GM23338 (cell line): ENCODE measurements at regions not wholly inside any gene's neighbourhood (a gene's known extent, or its start where the extent isn't known, plus 50 kb on each side); places are given as distances from the start of the nearest gene placed in this dataset.

Experiments
- ATAC-seq: fragments of 200-7000 bp; cut with Tn5 transposase; 3 replicates; pipeline ENCODE4 v1.9.1; 2020
- DNase-seq: peaks from one replicate; pipeline ENCODE4 v3.0.0-alpha.2; 2015; ENCODE audit warnings: low spot score
- H2AFZ ChIP-seq: fragments of 200-600 bp; sonication (generic); 2 replicates; pipeline ENCODE4 v1.8.0; 2016; ENCODE audit warnings: antibody characterized with exemption, mild to moderate bottlenecking, moderate library complexity
- H3F3A ChIP-seq: fragments of 200-600 bp; sonication (generic); replicated peaks from 2 replicates; pipeline ENCODE4 v1.8.0; 2017; ENCODE audit warnings: antibody characterized with exemption, mixed run types, low read depth
- H3K27ac ChIP-seq: fragments of 200-600 bp; sonication (generic); 2 replicates; pipeline ENCODE4 v1.6.1; 2016; ENCODE audit warnings: low read depth
- H3K27me3 ChIP-seq: fragments of 200-600 bp; sonication (generic); 2 replicates; pipeline ENCODE4 v1.8.0; 2016; ENCODE audit warnings: mild to moderate bottlenecking, mixed run types, moderate library complexity; ENCODE audit not compliant: insufficient read depth
- H3K36me3 ChIP-seq: fragments of 200-600 bp; sonication (generic); 2 replicates; pipeline ENCODE4 v1.8.0; 2016; ENCODE audit warnings: mild to moderate bottlenecking; ENCODE audit not compliant: insufficient read depth
- H3K4me1 ChIP-seq: fragments of 200-600 bp; sonication (generic); 2 replicates; pipeline ENCODE4 v1.8.0; 2016; ENCODE audit warnings: mild to moderate bottlenecking, moderate library complexity; ENCODE audit not compliant: insufficient read depth
- H3K4me2 ChIP-seq: fragments of 200-600 bp; sonication (generic); 2 replicates; pipeline ENCODE4 v1.7.1; 2017; ENCODE audit warnings: mixed run types
- H3K4me3 ChIP-seq: fragments of 200-600 bp; sonication (generic); 2 replicates; pipeline ENCODE4 v1.6.1; 2016; ENCODE audit warnings: mixed run types
- H3K79me2 ChIP-seq: fragments of 200-600 bp; sonication (generic); replicated peaks from 2 replicates; pipeline ENCODE4 v1.8.0; 2017; ENCODE audit warnings: mild to moderate bottlenecking; ENCODE audit not compliant: insufficient read depth
- H3K9me2 ChIP-seq: fragments of 200-600 bp; sonication (generic); 2 replicates; pipeline ENCODE4 v1.8.0; 2017; ENCODE audit not compliant: insufficient read depth
- H4K20me1 ChIP-seq: fragments of 200-600 bp; sonication (generic); replicated peaks from 2 replicates; pipeline ENCODE4 v1.8.0; 2017; ENCODE audit warnings: mild to moderate bottlenecking; ENCODE audit not compliant: insufficient read depth
- H3K27ac Mint-ChIP-seq: 2 replicates; pipeline ENCODE4 v1.8.0; 2020; ENCODE audit warnings: inconsistent platforms, mild to moderate bottlenecking, moderate library complexity, mixed read lengths
- H3K27me3 Mint-ChIP-seq: 3 replicates; pipeline ENCODE4 v1.8.0; 2022; ENCODE audit warnings: low read depth, mild to moderate bottlenecking, moderate library complexity, mixed read lengths, inconsistent platforms; ENCODE audit not compliant: insufficient read depth, poor library complexity
- H3K36me3 Mint-ChIP-seq: 3 replicates; pipeline ENCODE4 v1.8.0; 2021; ENCODE audit warnings: low read depth, mild to moderate bottlenecking, inconsistent platforms, moderate library complexity, mixed read lengths
- H3K4me1 Mint-ChIP-seq: 3 replicates; pipeline ENCODE4 v1.8.0; 2020; ENCODE audit warnings: mild to moderate bottlenecking, inconsistent platforms, mixed read lengths
- H3K4me3 Mint-ChIP-seq: 3 replicates; pipeline ENCODE4 v1.8.0; 2021; ENCODE audit warnings: moderate library complexity, mild to moderate bottlenecking, inconsistent platforms, mixed read lengths
- H3K9me3 Mint-ChIP-seq: 3 replicates; pipeline ENCODE4 v1.8.0; 2020; ENCODE audit warnings: moderate library complexity, mild to moderate bottlenecking, inconsistent platforms, mixed read lengths
- CREB1 ChIP-seq: fragments of 250-450 bp; sonication (Bioruptor Pico); IDR thresholded peaks from 2 replicates; pipeline ENCODE4 v1.5.0; 2020; ENCODE audit warnings: low read depth, mild to moderate bottlenecking, moderate library complexity
- ETS1 ChIP-seq: IDR thresholded peaks from 2 replicates; pipeline ENCODE4 v1.6.1; 2016; ENCODE audit warnings: antibody characterized with exemption
- EZH2 ChIP-seq: fragments of 200-600 bp; sonication (generic); IDR thresholded peaks from one replicate; pipeline ENCODE4 v1.8.0; 2017; ENCODE audit warnings: antibody characterized with exemption, mild to moderate bottlenecking, low read depth; ENCODE audit not compliant: unreplicated experiment
- EZH2phosphoT487 ChIP-seq: fragments of 200-600 bp; sonication (generic); IDR thresholded peaks from one replicate; pipeline ENCODE4 v1.8.1; 2018; ENCODE audit warnings: antibody characterized with exemption; ENCODE audit not compliant: unreplicated experiment
- NANOG ChIP-seq: IDR thresholded peaks from 2 replicates; pipeline ENCODE4 v1.6.1; 2016; ENCODE audit warnings: antibody characterized with exemption, borderline replicate concordance
- POLR2AphosphoS5 ChIP-seq: IDR thresholded peaks from 2 replicates; pipeline ENCODE4 v1.6.1; 2016; ENCODE audit warnings: antibody characterized with exemption, low read depth
- STAT1 ChIP-seq: IDR thresholded peaks from one replicate; pipeline ENCODE4 v1.6.1; 2016; ENCODE audit warnings: antibody characterized with exemption; ENCODE audit not compliant: unreplicated experiment
- ZNF114 ChIP-seq: fragments of 250-450 bp; sonication (Bioruptor Pico); IDR thresholded peaks from 2 replicates; pipeline ENCODE4 v1.5.0; 2020; ENCODE audit warnings: mild to moderate bottlenecking, moderate library complexity
- ZNF331 ChIP-seq: fragments of 250-450 bp; sonication (Bioruptor Pico); IDR thresholded peaks from 2 replicates; pipeline ENCODE4 v1.5.0; 2020; ENCODE audit warnings: low read depth, mild to moderate bottlenecking, moderate library complexity
- ZNF462 ChIP-seq: fragments of 250-450 bp; sonication (Bioruptor Pico); IDR thresholded peaks from 2 replicates; pipeline ENCODE4 v1.5.0; 2020; ENCODE audit warnings: mild to moderate bottlenecking, moderate library complexity
- TF ChIP-seq, protein P1 (sequence below), 2 experiments: fragments of 200-600 bp in 1 of 2; sonication (generic) in 1 of 2; conservative IDR thresholded peaks; 2 replicates each; pipeline versions ENCODE4 v1.5.1 to v1.6.1; 2016 to 2017; ENCODE audit warnings: antibody characterized with exemption in 2 of 2, low read depth in 2 of 2, mild to moderate bottlenecking in 2 of 2, moderate library complexity in 1 of 2

DNA sequence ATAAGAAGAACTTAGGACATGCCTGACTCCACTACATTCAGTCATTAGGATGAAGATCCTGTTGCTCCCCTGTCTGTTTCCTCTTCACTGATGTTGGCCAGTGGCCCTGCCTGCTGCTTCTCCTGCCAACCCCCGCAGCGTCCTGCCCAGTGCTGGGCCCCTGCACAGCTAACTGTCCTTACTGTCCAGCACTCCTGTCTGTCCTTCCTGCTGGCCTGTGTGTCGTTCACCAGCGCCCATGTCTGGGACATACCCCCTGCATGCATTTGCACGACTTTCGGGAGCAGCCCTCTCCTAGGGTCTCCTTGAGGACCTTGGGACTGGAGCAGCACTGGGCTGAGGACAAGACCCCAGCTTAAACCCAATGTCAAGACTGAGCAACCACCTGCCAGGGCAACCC, 547.6 kb downstream of the BNC2 start:
- H3K9me3 Mint-ChIP-seq = no peaks in the 10 kb centered on the region; the same call in 2 of the 3 replicates
- DNase-seq (no peak), ATAC-seq (no peak)
- TF ChIP-seq ZNF114 = no peak
- TF ChIP-seq ZNF462 (CRISPR knock-in tag) = no peak
- no peak for TF ChIP-seq STAT1
- no peak for TF ChIP-seq POLR2AphosphoS5
- no peak for TF ChIP-seq ZNF331
- Histone ChIP-seq H3K4me2 (no peak overlapping the region), H3K27ac (no peak overlapping the region), H3K4me1 (no peaks in the 10 kb centered on the region), H3K36me3 (no peaks in the 10 kb centered on the region), H3K9me2 (no peaks in the 10 kb centered on the region), H3K4me3 (no peak overlapping the region), H3F3A (no peaks in the 10 kb centered on the region), H4K20me1 (no peaks in the 10 kb centered on the region), H3K79me2 (no peaks in the 10 kb centered on the region), H3K27me3 (no peaks in the 10 kb centered on the region), H2AFZ (no peak overlapping the region)
- H3K27ac Mint-ChIP-seq = no peak overlapping the region
- H3K36me3 Mint-ChIP-seq = no peaks in the 10 kb centered on the region
- H3K4me1 Mint-ChIP-seq = no peaks in the 10 kb centered on the region
- no peak overlapping the region for H3K4me3 Mint-ChIP-seq
- H3K27me3 Mint-ChIP-seq = peaks cover 5% of the 10 kb centered on the region

GRCh38 chr9:16325966-16326365, 544.5 kb downstream of the BNC2 start:
- DNase-seq (no peak), ATAC-seq (no peak)
- peaks cover 4% of the 10 kb centered on the region for H3K27me3 Mint-ChIP-seq
- no peaks in the 10 kb centered on the region for H3K36me3 Mint-ChIP-seq
- no peaks in the 10 kb centered on the region for H3K79me2 ChIP-seq
- H3K4me3 Mint-ChIP-seq = no peak overlapping the region
- no peaks in the 10 kb centered on the region for H3K4me1 Mint-ChIP-seq
- no peak overlapping the region for H3K27ac Mint-ChIP-seq
- no peaks in the 10 kb centered on the region for H4K20me1 ChIP-seq
- H3K36me3 ChIP-seq = no peaks in the 10 kb centered on the region
- H3K4me1 ChIP-seq = no peaks in the 10 kb centered on the region
- H3K4me3 ChIP-seq = no peak overlapping the region
- H3K4me2 ChIP-seq = no peak overlapping the region
- H3K27me3 ChIP-seq = no peaks in the 10 kb centered on the region
- H3F3A ChIP-seq = no peaks in the 10 kb centered on the region
- no peak overlapping the region for H2AFZ ChIP-seq
- H3K9me2 ChIP-seq = 0 out of 2 replicates have a peak, but pooled peaks cover 3% of the 10 kb centered on the region
- H3K9me3 Mint-ChIP-seq = no peaks in the 10 kb centered on the region
- H3K27ac ChIP-seq = no peak overlapping the region
- TF ChIP-seq ETS1 = no peak
- TF ChIP-seq, protein P1, sequence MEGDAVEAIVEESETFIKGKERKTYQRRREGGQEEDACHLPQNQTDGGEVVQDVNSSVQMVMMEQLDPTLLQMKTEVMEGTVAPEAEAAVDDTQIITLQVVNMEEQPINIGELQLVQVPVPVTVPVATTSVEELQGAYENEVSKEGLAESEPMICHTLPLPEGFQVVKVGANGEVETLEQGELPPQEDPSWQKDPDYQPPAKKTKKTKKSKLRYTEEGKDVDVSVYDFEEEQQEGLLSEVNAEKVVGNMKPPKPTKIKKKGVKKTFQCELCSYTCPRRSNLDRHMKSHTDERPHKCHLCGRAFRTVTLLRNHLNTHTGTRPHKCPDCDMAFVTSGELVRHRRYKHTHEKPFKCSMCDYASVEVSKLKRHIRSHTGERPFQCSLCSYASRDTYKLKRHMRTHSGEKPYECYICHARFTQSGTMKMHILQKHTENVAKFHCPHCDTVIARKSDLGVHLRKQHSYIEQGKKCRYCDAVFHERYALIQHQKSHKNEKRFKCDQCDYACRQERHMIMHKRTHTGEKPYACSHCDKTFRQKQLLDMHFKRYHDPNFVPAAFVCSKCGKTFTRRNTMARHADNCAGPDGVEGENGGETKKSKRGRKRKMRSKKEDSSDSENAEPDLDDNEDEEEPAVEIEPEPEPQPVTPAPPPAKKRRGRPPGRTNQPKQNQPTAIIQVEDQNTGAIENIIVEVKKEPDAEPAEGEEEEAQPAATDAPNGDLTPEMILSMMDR (conservative IDR thresholded peaks at IDR 0.05; ENCODE audit: low read depth in 2 of 2) = no peak
- TF ChIP-seq STAT1 = no peak
- TF ChIP-seq POLR2AphosphoS5 = no peak
- TF ChIP-seq EZH2 = no peak
- TF ChIP-seq EZH2phosphoT487 = no peak
- no peak for TF ChIP-seq ZNF114
- no peak for TF ChIP-seq NANOG
- no peak for TF ChIP-seq CREB1 (CRISPR knock-in tag)
